ENCODE measurements at regions not wholly inside any gene's neighbourhood (a gene's known extent, or its start where the extent isn't known, plus 50 kb on each side); places are given as distances from the start of the nearest gene placed in this dataset.

- TF ChIP-seq, protein P1, sequence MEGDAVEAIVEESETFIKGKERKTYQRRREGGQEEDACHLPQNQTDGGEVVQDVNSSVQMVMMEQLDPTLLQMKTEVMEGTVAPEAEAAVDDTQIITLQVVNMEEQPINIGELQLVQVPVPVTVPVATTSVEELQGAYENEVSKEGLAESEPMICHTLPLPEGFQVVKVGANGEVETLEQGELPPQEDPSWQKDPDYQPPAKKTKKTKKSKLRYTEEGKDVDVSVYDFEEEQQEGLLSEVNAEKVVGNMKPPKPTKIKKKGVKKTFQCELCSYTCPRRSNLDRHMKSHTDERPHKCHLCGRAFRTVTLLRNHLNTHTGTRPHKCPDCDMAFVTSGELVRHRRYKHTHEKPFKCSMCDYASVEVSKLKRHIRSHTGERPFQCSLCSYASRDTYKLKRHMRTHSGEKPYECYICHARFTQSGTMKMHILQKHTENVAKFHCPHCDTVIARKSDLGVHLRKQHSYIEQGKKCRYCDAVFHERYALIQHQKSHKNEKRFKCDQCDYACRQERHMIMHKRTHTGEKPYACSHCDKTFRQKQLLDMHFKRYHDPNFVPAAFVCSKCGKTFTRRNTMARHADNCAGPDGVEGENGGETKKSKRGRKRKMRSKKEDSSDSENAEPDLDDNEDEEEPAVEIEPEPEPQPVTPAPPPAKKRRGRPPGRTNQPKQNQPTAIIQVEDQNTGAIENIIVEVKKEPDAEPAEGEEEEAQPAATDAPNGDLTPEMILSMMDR (IDR thresholded peaks at IDR 0.05): no peak
- no peak for TF ChIP-seq POLR2A (IDR thresholded peaks at IDR 0.05)
Measured at GRCh38 chr13:63938851-63939250, 2523.2 kb upstream of the PCDH20 start.
